ENCODE measurements at regions not wholly inside any gene's neighbourhood (a gene's known extent, or its start where the extent isn't known, plus 50 kb on each side); places are given as distances from the start of the nearest gene placed in this dataset.
"Not testable (repeated sequence)": the region's sequence is repeated elsewhere in the genome, so short reads cannot be mapped to it uniquely, and the experiment has no call there.

DNA sequence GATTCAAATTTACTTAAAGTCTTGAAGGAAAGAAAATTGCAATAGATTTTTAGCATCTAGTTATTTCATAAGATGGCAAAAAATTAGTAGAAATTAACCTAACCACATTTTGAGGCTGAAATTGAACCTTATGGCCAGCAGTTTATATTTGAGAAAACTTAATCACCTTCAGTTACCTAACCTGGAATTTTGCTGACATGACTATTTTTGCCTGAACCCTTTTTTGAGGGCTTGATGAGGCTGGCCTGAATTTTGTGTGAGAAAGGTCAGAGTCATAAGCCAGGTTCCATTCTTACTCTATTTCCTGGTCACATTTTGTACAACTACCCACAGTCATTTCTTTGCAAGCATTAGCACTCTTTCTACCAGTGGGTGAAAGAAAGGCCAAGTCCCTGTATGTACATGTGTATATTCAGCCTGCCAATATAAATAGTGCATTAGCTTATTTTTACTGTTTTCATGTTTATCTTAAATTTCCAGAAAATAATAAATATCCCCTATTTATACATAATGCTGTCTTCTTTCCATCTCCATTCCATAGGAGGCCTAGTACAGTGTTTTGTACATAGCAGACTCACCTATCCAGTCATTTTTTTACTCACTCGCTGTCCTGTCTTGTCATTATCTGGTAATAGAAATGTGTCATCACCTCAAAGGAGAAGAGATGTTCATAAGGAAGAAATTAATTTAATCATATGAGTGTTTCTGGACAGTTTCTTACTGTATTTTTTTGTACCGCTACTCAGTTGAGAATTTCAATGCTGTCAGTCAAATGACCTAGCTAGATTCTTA is 108.4 kb upstream of the SGCD start:
- TF ChIP-seq, protein P1, sequence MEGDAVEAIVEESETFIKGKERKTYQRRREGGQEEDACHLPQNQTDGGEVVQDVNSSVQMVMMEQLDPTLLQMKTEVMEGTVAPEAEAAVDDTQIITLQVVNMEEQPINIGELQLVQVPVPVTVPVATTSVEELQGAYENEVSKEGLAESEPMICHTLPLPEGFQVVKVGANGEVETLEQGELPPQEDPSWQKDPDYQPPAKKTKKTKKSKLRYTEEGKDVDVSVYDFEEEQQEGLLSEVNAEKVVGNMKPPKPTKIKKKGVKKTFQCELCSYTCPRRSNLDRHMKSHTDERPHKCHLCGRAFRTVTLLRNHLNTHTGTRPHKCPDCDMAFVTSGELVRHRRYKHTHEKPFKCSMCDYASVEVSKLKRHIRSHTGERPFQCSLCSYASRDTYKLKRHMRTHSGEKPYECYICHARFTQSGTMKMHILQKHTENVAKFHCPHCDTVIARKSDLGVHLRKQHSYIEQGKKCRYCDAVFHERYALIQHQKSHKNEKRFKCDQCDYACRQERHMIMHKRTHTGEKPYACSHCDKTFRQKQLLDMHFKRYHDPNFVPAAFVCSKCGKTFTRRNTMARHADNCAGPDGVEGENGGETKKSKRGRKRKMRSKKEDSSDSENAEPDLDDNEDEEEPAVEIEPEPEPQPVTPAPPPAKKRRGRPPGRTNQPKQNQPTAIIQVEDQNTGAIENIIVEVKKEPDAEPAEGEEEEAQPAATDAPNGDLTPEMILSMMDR (conservative IDR thresholded peaks at IDR 0.05; ENCODE audit: control insufficient read depth, insufficient read depth, low read depth, low read length) = no peak
- no peak for DNase-seq (ENCODE audit: low read depth)
- no peak overlapping the region for H3K4me3 ChIP-seq (ENCODE audit: control insufficient read depth, low read depth, low read length)

- no peak for DNase-seq (ENCODE audit: low read depth)
- TF ChIP-seq, protein P1 (conservative IDR thresholded peaks at IDR 0.05; ENCODE audit: control insufficient read depth, insufficient read depth, low read depth, low read length) = no peak
- H3K4me3 ChIP-seq (ENCODE audit: control insufficient read depth, low read depth, low read length) = no peak overlapping the region
These were observed 107.4 kb upstream of the SGCD start for GRCh38 chr5:156219483-156220005.

DNA sequence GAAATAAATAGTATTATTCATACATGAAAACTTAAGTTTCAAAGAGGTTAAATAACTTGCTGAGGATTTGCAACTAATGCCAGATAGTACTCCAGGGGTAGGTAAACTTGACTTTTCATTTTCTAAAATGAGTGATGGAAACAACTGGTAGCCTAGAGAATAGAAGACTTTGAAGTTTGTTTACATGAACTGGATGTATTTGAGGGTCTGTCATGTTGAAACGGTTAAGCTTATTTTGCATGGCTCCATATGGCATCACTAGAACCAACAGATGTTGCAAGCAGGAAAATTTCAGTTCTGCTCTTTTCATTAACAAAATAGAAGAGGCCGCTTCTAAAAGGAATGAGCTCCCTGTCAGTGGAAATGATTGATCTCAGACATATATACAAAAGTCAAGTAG is 105.1 kb upstream of the SGCD start:
- DNase-seq (ENCODE audit: low read depth) = no peak
- TF ChIP-seq, protein P1 (conservative IDR thresholded peaks at IDR 0.05; ENCODE audit: control insufficient read depth, insufficient read depth, low read depth, low read length) = no peak
- no peak overlapping the region for H3K4me3 ChIP-seq (ENCODE audit: control insufficient read depth, low read depth, low read length)

DNA sequence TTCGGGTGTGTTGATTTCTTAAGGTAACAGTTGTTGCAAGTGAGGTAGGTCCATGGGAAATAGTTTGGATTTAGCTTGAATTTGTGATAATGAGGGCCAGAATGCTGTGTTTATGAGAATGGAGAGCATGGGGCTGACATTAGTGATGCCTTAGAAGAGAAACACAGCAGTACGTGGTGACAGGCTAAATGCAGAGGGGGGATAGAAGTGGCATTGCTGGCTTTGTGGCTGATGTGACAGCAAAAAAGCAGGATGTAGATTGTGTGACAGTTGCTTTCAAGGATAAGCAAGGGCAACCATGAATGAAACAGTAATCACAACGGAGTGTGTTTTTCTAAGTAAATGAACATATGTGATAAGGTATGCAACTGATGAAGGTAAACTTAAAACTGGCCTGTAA is 103.4 kb upstream of the SGCD start:
- DNase-seq (ENCODE audit: low read depth) = no peak
- no peak overlapping the region for H3K4me3 ChIP-seq (ENCODE audit: control insufficient read depth, low read depth, low read length)
- TF ChIP-seq, protein P1 (conservative IDR thresholded peaks at IDR 0.05; ENCODE audit: control insufficient read depth, insufficient read depth, low read depth, low read length) = no peak

DNA sequence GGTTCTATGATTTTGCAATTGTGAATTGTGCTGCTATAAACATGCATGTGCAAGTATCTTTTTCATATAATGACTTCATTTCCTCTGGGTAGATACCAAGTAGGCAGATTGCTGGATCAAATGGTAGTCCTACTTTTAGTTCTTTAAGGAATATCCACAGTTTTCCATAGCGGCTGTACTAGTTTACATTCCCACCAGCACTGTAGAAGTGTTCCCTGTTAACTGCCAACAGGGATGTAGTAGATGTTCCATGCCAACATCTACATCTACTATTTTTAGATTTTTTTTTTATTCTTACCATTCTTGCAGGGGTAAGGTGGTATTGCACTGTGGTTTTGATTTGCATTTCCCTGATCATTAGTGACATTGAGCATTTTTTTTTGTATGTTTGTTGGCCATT is 100.5 kb upstream of the SGCD start:
- H3K4me3 ChIP-seq (ENCODE audit: control insufficient read depth, low read depth, low read length) = not testable (repeated sequence)

GRCh38 chr5:156230887-156231286 is 96.1 kb upstream of the SGCD start:
- TF ChIP-seq, protein P1 (conservative IDR thresholded peaks at IDR 0.05; ENCODE audit: control insufficient read depth, insufficient read depth, low read depth, low read length) = no peak
- H3K4me3 ChIP-seq (ENCODE audit: control insufficient read depth, low read depth, low read length) = no peak overlapping the region
- no peak for DNase-seq (ENCODE audit: low read depth)

More for the DNA sequence above, 100.5 kb upstream of the SGCD start:
- DNase-seq (ENCODE audit: low read depth) = not testable (repeated sequence)

DNA sequence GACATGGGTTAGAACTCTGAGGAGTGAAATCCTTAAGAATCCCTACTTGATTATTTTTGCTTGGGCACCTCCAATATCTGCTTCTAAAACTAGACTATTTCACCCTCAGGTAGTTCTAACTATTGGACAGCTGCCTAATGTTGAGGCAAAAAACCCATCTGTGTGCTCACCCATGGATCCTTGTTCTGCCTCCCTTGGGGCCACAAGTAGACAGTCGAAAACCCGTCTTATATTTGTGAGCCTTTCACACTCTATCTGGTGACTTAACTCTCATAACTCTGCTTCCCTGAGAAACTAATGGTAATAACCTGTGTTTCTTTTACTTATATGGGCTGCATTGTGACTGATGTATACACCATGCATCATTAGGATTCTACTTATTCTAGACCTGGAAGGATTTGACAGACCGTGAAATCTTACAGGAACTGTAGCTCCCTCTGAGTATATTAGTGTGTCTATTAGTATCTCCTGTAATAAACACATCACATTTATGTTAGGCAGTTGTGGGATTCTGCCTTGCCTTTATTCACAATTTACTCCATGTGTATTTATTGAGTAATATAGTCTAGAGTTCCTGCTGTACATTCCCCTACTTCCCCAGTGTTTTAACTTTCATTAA is 94.6 kb upstream of the SGCD start:
- H3K4me3 ChIP-seq (ENCODE audit: control insufficient read depth, low read depth, low read length) = no peak overlapping the region
- TF ChIP-seq, protein P1 (conservative IDR thresholded peaks at IDR 0.05; ENCODE audit: control insufficient read depth, insufficient read depth, low read depth, low read length) = no peak
- DNase-seq (ENCODE audit: low read depth) = no peak
